ENCODE measurements at regions not wholly inside any gene's neighbourhood (a gene's known extent, or its start where the extent isn't known, plus 50 kb on each side); places are given as distances from the start of the nearest gene placed in this dataset.

GRCh38 chr15:94028121-94028520 lies 203.2 kb upstream of the MCTP2 start:
- H3K4me3 ChIP-seq (ENCODE audit: low read depth, low read length) = no peak overlapping the region
- in situ Hi-C loops (cut with HindIII; ENCODE audit: low pct_ligation_motif_present, low sequenced_read_pairs) = no loop called here
- no peak overlapping the region for H3K27ac ChIP-seq
- TF ChIP-seq CTCF (IDR thresholded peaks at IDR 0.05; ENCODE audit: low read depth, low read length, missing control alignments) = no peak
- H3K36me3 ChIP-seq (replicated peaks) = no peaks in the 10 kb centered on the region
- no peak for DNase-seq
- H3K27me3 ChIP-seq (replicated peaks) = no peaks in the 10 kb centered on the region

GRCh38 chr15:94027581-94027980 lies 203.8 kb upstream of the MCTP2 start:
- DNase-seq = no peak
- Histone ChIP-seq H3K4me3 (ENCODE audit: low read depth, low read length) (no peak overlapping the region), H3K27ac (no peak overlapping the region), H3K27me3 (replicated peaks) (no peaks in the 10 kb centered on the region), H3K36me3 (replicated peaks) (no peaks in the 10 kb centered on the region)
- TF ChIP-seq CTCF (IDR thresholded peaks at IDR 0.05; ENCODE audit: low read depth, low read length, missing control alignments) = no peak
- in situ Hi-C loops (cut with HindIII; ENCODE audit: low pct_ligation_motif_present, low sequenced_read_pairs) = no loop called here

- no peaks in the 10 kb centered on the region for H3K27me3 ChIP-seq (replicated peaks)
- in situ Hi-C loops (cut with HindIII; ENCODE audit: low pct_ligation_motif_present, low sequenced_read_pairs) = no loop called here
- H3K4me3 ChIP-seq (ENCODE audit: low read depth, low read length) = no peak overlapping the region
- TF ChIP-seq CTCF (IDR thresholded peaks at IDR 0.05; ENCODE audit: low read depth, low read length, missing control alignments) = no peak
- no peak overlapping the region for H3K27ac ChIP-seq
- DNase-seq = no peak
- no peaks in the 10 kb centered on the region for H3K36me3 ChIP-seq (replicated peaks)
Measured at GRCh38 chr15:94026458-94027304, 204.7 kb upstream of the MCTP2 start.

- Histone ChIP-seq H3K27ac (no peak overlapping the region), H3K36me3 (replicated peaks) (no peaks in the 10 kb centered on the region), H3K4me3 (ENCODE audit: low read depth, low read length) (no peak overlapping the region), H3K27me3 (replicated peaks) (no peaks in the 10 kb centered on the region)
- no peak for TF ChIP-seq CTCF (IDR thresholded peaks at IDR 0.05; ENCODE audit: low read depth, low read length, missing control alignments)
- in situ Hi-C loops (cut with HindIII; ENCODE audit: low pct_ligation_motif_present, low sequenced_read_pairs) = no loop called here
- no peak for DNase-seq
Measured at GRCh38 chr15:94023531-94023930, 207.8 kb upstream of the MCTP2 start.

- H3K36me3 ChIP-seq (replicated peaks) = no peaks in the 10 kb centered on the region
- no peaks in the 10 kb centered on the region for H3K27me3 ChIP-seq (replicated peaks)
- in situ Hi-C loops (cut with HindIII; ENCODE audit: low pct_ligation_motif_present, low sequenced_read_pairs) = no loop called here
- no peak overlapping the region for H3K27ac ChIP-seq
- TF ChIP-seq CTCF (IDR thresholded peaks at IDR 0.05; ENCODE audit: low read depth, low read length, missing control alignments) = no peak
- no peak overlapping the region for H3K4me3 ChIP-seq (ENCODE audit: low read depth, low read length)
- no peak for DNase-seq
Measured at GRCh38 chr15:94021621-94022320, 209.6 kb upstream of the MCTP2 start.

Data from brain microvascular endothelial cell (primary cell).